Smooth muscle cell of the brain vasculature (primary cell): ENCODE measurements at regions not wholly inside any gene's neighbourhood (a gene's known extent, or its start where the extent isn't known, plus 50 kb on each side); places are given as distances from the start of the nearest gene placed in this dataset.

Source experiments
- DNase-seq: peaks from one replicate; pipeline ENCODE4 v3.0.0-alpha.2; 2012; ENCODE audit warnings: low read depth, low spot score

DNA sequence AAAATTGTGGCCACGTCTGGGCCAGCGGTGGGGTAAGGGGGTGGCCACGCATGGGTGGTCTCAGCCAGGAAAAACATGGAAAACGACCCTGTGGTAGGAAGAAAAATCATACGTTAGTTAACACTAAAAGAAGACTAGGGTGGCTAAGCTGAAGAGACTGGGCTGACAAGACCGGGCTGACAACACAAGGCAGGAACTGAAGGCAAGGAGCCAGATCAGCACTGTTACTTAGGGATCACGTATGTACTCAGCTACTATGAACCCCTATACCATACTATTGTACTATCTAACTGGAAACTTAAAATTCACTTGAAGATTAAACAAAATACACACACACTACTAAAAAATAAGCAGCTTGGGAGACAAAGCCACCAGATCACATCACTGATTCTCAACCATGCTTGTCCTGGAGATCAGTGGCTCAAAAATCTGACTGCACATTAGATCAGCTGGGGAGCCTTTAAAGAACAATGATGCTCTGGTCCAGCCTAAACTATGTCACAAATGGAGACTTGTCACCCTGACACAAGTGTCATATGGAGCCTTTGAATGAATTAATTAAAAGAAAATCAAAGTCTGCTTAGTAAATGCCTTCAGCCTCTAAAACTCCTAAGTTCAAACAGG is 442.2 kb downstream of the SHQ1 start:
- DNase-seq = no peak

DNA sequence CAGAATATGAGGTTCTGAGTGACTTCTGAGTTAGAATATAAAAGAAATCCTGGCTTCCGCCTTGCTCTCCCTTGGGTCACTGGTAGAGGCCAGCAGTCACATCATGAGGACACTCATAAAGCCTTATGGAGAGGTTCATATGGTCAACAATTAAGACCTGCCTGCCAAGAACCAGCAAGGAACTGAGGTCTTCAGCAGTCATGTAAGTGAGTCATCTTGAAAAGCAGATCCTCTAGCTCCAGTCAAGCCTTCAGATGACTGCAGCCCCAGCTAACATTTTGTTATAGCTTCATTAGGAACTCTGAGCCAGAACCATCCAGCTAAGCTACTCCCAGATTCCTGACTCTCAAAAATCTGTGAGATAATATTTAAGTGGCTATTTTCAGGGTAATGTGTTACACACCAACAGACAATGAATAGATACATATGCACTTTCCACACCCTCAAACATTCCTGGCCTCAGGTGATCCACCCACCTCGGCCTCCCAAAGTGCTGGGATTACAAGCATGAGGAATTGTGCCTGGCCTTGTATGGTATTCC is 447.2 kb downstream of the SHQ1 start:
- no peak for DNase-seq

DNA sequence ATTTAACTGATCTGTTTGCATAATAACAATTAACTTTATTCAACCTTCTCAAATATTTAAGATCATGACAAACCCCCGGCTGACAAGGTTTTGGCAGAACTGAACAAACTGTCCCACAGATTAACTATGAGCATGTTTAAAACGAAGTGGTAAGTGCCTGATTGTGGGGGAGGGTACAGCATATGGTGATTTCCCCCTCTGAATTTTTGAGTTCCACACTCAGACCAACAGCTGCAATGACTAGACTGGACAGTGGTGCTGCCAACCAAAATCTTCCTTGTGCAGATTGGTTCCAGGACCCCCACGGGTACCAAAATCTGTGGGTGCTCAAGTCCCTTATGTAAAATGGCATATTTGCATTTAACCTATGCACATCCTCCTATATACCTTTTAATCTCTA is 449.5 kb downstream of the SHQ1 start:
- DNase-seq = no peak

DNA sequence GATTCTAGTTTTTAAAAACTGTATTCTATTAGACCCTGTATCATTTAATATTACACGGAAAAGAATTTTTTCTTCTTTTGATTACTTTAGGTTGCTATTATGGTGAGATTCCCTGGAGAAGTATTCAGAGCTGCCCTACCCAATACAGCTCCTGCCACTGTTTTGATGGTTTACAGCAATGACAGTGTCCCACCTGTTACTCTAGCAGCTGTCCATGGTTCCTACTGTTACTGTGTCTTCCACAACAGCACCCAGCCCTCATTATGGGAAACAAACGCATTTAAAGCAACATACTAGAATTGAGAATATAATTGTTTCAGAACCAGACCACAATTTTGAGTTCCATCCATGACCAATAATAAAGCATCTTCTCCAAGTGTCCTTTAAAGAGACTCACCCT is 450.7 kb downstream of the SHQ1 start:
- no peak for DNase-seq

DNA sequence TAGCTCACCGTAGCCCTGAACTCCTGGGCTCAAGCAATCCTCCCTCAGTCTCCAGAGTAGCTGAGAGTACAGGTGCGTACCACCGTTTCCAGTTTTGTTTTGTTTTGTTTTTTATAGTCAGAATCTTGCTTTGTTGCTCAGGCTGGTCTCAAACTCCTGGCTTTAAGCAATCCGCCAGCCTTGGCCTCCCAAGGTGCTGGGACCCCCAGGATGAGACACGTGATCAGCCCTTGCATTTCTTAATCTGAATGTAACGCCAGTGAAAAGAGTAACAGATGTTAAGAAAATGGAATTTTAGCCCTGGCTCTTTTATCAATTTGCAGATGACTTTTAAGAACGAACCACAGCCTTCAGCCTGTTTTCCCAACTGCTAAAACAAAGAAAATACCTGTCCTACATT is 451.3 kb downstream of the SHQ1 start:
- DNase-seq = no peak

DNA sequence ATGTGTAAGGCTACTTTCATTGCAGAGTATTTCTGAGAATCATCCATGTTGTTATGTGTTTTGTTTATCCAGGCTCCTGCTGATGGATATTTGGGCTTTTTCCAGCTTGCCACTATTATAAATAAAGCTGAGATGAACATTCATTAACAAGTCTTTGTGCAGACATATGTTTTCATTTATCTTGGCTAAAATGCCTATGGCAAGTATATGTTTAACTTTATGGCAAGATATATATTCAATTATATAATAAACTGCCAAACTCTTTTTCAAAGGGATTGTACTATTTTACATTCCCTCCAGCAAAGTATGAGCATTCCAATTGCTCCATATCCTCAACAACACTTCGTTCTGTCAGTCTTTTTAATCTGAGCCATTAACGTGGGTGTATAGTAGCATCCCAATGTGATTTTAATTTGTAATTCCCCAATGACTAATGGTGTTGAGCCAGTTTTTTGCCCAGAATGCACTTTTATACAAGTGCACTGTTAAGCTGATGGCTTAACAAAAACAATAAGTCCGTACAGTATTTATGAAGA is 452.4 kb downstream of the SHQ1 start:
- DNase-seq = no peak

DNA sequence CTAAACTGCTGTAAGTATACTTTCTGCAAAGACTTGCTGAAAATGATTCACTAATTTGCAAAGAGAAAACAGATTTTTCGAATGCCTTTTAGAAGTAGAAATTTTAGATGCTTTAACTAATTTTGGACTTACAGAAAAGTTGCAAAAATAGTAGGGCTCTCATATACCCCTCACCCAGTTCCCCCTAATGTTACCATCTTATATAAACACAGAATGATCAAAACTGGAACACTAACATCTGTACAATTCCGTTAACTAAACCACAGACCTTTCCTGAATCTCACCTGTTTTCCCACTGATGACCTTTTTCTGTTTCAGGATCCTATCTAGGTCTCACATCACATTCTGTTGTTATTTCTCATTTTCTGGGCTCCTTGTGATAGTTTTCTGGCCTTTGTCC is 454.8 kb downstream of the SHQ1 start:
- DNase-seq = no peak

DNA sequence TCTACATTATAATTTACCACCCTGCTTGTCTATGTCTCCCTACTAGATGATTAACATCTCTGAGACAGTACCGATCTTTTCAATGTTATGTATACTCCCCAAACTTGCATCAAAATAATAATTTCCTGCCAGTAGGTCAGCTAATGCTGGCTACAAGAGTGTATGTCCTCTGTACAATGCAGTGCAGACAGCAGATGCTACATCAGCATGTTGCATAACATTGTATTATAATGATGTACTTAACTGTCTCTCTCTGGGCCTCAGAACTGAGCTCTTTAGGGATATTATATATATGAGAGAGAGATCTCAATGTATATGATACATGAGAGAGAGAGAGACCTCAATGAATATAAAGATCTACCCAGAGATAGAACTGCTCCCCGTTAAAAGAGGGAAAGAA is 456.6 kb downstream of the SHQ1 start:
- DNase-seq = no peak

DNA sequence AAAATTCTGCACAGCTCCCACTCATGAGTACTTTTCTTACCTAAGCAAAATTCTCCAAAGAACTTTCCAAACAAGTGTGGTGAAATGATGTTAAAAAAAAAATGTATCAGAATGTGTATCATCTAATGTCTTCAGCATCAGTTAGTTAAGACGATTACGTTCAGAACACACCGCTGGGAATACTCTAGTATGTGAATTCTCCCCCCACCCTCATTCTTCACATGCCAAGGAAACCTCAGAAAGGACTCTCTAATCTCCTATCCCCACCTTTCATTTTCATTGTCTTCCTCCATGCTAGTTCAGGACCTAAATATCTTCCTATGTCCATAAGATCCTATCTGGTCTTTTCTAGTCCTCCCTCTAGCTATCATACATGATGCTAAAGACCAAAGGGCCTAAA is 457.4 kb downstream of the SHQ1 start:
- DNase-seq = no peak

DNA sequence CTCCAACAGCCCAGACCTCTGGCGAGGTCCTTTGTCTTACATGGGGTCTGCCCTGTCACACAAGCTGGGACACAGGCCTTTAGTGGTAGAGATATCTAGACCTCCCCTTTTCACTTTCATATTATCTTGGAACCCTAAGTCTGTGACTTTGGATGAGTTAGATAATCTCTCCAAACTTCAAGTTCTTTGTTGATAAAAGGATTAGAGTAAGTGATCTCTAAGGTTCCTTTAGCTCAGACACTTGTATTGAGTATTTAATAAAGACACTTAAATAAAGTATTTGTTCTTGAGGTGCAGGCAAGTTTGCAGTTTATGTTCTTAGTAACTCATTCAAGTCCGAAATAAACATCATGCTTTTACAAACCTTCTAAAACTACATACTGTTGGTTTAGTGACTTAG is 459.6 kb downstream of the SHQ1 start:
- DNase-seq = no peak

DNA sequence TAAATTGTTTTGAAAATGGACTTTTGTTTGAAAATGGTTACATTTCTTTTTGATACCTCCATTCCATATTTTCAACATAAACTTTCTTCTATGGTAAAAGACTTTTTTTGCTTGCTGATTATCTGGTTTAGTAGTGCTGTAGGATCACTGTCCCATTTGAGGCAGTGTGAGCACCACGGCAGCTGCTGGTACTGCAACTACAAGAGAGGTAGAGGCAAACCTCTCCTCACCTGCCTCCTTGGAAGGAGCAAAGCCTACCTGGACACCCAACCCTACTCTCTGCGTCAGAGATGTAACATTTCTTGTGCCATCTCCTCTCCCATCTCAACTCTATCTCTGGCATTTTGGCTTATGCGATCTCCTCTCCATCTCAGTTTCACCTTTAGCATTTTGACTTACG is 460.1 kb downstream of the SHQ1 start:
- DNase-seq = no peak

DNA sequence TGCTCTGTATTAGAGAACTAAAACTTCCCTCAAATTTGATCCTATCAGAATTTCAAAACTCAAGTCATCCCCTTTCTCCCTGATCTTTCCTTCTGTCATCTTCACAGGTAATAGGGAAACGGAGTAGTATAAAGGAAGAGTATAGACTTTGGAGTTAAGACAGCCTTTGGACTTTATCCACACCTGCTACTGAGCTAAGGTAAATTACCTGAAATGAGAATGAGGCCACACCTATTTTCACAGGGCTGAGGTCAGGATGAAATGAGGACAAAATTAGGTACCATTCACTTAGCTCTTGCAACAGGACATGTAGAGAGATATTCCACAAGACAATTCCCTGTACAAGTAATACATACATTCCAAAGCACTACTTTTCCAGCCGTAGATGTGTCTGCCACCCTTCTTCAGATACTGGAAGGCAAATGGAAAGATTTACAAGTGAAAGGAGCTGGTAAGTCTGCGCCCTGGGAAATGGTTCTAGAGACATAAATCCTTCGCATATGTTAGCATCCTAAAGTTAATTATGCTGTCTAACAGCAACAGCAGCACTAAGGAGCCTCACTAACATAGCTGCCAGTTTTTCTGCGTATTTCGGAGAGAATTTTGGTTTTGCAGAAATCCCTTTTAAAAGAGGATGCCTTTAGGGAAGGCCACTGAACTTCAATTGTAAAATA is 461.8 kb downstream of the SHQ1 start:
- no peak for DNase-seq

DNA sequence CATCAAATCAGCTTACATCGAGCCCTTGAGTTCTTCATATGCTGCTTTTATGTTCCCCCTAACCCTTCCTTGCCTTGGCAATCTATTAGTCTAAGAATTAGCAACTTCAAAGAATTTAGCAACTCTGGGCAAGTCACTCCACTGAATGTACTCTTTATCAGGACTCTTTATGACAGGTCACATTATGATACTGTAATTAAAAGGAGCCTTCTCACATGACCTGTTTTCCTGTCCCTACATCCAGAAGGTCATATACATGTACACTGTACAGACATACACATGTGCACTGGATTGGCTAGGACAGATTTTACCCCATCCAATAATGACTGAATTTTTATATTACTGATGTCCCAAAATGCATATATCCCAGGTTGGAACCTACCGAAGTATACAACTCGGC is 463.1 kb downstream of the SHQ1 start:
- no peak for DNase-seq

DNA sequence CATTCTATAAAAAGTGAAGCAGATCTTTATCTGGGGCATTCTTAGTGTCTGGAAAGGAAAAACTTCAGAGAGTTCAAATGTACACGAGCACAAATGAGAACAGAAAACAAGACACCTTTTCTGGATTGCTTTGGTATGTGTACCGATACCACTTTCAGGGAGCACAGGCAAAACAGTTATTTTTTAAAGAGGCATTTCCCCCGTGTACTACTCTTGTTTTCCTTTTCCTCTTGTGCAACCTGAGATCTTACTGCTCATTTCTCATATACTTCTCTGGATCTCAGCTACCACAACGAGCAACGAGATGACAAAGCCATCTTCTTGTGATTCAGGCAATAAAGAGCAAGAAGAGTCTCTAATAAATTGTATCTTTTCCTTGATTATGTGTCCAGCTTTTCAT is 463.6 kb downstream of the SHQ1 start:
- no peak for DNase-seq

DNA sequence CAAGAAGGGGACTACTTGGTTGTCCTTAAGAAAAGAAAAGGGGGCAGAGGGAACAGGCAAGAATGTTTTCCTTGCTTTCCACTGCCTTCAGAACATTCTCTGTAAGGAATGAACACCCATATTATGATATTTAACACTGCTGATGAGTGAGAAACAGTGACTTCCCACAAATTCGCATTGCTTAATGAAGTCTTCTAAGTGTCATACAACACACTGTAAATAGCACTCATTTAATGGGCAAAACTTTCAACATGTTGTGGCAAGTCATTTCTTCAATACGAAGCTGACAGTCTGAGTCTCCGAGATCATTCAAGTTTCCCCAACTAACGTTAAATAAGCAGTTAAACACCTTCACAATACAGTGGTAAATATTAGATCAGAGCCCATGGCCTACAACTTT is 464.4 kb downstream of the SHQ1 start:
- DNase-seq = no peak

DNA sequence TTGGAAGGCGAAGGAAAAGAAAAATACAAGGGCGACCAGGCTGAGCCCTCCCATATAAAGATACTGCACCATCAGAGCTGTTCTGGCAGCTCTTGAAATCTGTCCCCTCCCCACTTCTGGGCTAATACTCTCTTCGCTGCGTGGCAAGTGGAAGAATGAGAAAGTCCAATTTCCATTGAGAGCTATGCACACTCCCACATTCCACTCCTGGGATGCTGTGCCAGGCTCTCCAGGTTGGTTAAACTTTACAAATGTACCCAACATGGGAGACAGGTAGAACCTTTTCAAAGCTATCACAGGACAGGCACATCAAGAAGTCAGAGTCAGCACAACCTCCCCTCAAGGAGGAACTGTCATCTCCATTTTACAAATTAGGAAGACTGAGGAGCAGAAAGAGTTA is 465.0 kb downstream of the SHQ1 start:
- no peak for DNase-seq

DNA sequence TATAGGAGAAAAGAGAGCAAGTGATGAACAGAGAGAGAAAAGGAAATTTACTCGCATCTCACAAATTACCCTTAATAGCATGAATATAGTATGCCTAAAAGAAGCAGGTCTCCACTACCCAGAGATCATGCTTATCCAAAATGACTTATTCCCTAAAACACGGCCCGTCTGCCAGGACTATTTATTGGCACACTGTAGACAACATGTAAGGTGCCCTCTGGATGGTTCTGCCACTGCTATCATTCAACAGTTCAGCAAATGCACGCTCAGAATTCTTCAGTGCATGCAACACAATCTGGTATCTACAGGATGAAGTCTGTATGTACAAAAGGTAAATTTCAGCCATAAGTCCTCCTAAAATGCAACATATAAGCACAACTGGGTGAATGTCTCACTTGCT is 465.8 kb downstream of the SHQ1 start:
- DNase-seq = no peak

DNA sequence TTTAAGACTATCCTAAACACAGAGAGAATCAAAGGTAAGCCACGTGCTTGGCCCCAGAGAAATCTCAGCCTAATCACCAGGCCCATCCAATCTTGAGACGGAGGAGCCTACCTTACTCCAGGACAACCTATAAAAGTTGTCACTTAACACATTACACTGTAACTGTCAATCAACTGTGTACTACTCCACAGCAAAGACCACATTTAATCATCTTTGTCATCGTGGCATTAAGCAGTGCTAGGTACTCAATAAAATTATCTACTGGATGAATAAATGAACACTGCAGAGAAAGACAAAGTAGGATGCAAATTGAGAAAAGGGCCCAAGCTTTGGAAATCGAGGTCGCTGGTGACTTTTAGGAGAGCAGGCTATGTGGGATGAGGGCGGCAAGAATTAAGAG is 466.7 kb downstream of the SHQ1 start:
- no peak for DNase-seq

DNA sequence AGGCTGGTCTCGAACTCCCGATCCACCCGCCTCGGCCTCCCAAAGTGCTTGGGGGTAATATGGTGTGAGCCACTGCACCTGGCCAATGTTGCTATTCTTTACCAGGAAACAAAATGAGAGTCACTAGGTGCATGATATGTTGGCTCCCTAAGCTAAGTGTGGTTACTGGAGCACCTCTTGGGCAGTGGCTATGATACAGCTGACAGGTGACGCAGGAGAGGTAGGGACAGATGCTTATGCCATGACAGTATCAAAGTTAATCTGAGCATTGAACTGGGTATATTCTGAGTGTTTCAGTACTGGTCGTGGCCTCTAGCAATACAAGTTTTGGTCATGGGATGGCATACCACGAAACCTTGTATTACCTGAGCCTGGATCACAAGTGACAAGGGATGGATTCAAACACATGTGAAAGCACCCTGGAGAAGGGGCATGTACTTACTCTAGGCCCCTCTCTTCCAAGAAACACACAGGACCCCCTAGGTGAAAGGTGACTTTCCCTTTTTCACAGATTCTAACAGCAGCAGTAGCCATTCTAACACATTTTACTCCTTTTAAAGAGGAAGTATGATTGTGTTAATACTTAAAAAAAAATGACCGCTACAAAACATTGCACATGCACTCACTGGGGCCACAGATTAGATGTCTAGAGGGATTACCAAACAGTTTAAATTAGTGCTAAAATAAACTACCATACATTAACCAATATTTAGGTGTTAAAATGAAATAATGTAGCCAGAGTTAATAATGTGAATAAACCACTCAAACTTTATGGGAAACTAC is 467.3 kb downstream of the SHQ1 start:
- DNase-seq = no peak

DNA sequence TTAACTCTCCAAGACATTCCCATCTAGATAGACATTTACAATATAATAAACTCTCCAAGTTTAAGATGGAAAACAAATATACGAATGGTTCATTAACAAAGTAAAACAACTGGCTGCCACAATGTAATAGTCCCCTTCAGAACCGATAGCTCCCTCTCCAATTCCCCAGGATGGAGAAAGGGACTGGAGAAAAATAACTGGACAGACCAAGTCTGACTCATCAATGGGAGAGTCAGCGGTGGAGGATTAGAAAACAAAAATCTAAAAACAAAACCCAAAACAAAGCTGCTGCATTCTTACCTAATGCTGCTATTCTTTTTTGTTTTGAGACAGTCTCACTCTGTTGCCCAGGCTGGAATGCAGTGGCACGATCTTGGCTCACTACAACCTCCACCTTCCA is 468.1 kb downstream of the SHQ1 start:
- no peak for DNase-seq

DNA sequence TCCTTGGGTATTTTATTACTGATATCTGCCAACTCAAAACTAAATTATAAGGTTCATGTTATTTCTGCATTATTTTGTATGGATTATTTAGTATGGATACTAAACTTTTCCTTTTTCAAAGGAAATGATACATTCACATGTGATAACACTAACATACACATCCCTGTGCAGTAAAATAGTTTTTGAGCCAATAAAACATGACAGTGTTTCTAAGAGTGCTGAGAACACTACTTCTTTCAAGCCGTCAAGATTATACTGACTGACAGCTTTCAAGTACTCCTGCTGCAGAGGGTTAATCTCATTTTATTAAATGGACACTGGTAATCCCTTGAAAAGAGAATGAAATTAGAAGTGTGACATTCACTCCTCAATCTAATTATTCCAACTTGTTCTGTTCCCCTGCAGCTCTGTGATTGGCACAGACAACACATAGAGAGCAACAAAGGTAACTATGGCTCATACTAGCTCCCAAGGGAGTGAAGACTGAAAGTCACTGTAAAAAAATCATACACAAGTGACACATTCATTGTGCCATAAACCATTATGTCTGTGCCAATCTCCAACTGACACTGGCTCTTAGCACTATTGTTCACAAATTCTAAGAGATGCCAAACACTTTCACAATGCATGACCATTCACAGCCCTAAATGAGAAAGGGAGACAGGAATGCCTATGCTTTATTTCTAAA is 468.6 kb downstream of the SHQ1 start:
- no peak for DNase-seq

DNA sequence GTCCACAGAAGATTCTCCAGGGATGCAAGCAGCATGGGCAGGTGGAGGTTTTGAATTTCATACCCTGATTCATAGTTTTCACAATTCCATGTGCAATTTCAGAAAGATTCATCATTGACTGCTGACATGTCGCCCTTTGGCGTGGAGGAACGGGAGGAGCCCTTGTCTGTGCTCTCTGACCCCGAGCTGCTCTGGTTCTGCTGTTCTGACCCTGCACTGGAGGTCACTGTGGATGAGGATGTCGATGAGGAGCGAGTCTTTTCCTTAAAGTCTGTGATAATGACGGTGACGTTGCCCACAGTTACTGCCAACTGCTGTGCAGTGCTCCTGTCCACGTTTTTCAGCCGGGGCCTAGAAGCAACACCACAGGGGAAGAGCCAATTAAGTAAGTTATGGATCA is 470.0 kb downstream of the SHQ1 start:
- DNase-seq = no peak
